ENCODE measurements at regions not wholly inside any gene's neighbourhood (a gene's known extent, or its start where the extent isn't known, plus 50 kb on each side); places are given as distances from the start of the nearest gene placed in this dataset.

- TF ChIP-seq, protein P1, sequence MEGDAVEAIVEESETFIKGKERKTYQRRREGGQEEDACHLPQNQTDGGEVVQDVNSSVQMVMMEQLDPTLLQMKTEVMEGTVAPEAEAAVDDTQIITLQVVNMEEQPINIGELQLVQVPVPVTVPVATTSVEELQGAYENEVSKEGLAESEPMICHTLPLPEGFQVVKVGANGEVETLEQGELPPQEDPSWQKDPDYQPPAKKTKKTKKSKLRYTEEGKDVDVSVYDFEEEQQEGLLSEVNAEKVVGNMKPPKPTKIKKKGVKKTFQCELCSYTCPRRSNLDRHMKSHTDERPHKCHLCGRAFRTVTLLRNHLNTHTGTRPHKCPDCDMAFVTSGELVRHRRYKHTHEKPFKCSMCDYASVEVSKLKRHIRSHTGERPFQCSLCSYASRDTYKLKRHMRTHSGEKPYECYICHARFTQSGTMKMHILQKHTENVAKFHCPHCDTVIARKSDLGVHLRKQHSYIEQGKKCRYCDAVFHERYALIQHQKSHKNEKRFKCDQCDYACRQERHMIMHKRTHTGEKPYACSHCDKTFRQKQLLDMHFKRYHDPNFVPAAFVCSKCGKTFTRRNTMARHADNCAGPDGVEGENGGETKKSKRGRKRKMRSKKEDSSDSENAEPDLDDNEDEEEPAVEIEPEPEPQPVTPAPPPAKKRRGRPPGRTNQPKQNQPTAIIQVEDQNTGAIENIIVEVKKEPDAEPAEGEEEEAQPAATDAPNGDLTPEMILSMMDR (IDR thresholded peaks at IDR 0.05): no peak
- no peak for TF ChIP-seq POLR2AphosphoS5 (IDR thresholded peaks at IDR 0.05)
- no peak for TF ChIP-seq POLR2A (IDR thresholded peaks at IDR 0.05; ENCODE audit: low read depth)
Observed at GRCh38 chr1:173314656-173315055, 107.5 kb upstream of the TNFSF4 start.
